K562 (cell line): ENCODE measurements at regions not wholly inside any gene's neighbourhood (a gene's known extent, or its start where the extent isn't known, plus 50 kb on each side); places are given as distances from the start of the nearest gene placed in this dataset.

Experiments used
- ADNP ChIP-seq: fragments of 200-800 bp; sonication (Bioruptor generic); IDR thresholded peaks from 2 replicates; pipeline ENCODE4 v1.6.1; 2016; ENCODE audit warnings: missing genetic modification characterization, missing compliant biosample characterization
- CCNT2 ChIP-seq: IDR thresholded peaks from 2 replicates; pipeline ENCODE4 v1.6.1; 2011; ENCODE audit warnings: borderline replicate concordance, low read depth, mild to moderate bottlenecking, moderate library complexity, mixed read lengths, low read length; ENCODE audit not compliant: insufficient read length; ENCODE audit errors: extremely low read depth
- DPF2 ChIP-seq: fragments of 450-650 bp; IDR thresholded peaks from 2 replicates; pipeline ENCODE4 v1.6.1; 2016
- EHMT2 ChIP-seq: fragments of 450-650 bp; IDR thresholded peaks from 2 replicates; pipeline ENCODE4 v1.6.1; 2018; ENCODE audit warnings: antibody characterized with exemption
- FOXJ3 ChIP-seq: sonication (generic); formaldehyde crosslinking; IDR thresholded peaks from 2 replicates; pipeline ENCODE4 v1.4.0; 2020; ENCODE audit warnings: mild to moderate bottlenecking, missing genetic modification reagents
- FOXP1 ChIP-seq: sonication (generic); formaldehyde crosslinking; IDR thresholded peaks from 2 replicates; pipeline ENCODE4 v1.8.0; 2022; ENCODE audit warnings: mild to moderate bottlenecking, missing genetic modification reagents
- GATAD2A ChIP-seq: fragments of 450-650 bp; IDR thresholded peaks from 2 replicates; pipeline ENCODE4 v1.6.1; 2017
- ILK ChIP-seq: fragments of 450-650 bp; IDR thresholded peaks from 2 replicates; pipeline ENCODE4 v1.6.1; 2016; ENCODE audit warnings: missing genetic modification characterization, low read depth, mild to moderate bottlenecking, missing compliant biosample characterization, moderate library complexity, borderline replicate concordance
- JUN ChIP-seq, 2 experiments: sonication (generic) in 1 of 2; formaldehyde crosslinking in 1 of 2; IDR thresholded peaks; 2 replicates each; pipeline versions ENCODE4 v1.6.1 to v1.8.0; 2012 to 2022; ENCODE audit warnings: borderline replicate concordance in 2 of 2, mild to moderate bottlenecking in 2 of 2, improper control_type of control experiment in 1 of 2, low read depth in 1 of 2, low read length in 1 of 2, missing genetic modification reagents in 1 of 2
- JUND ChIP-seq, 2 experiments: IDR thresholded peaks; 2 replicates in 1 of 2; 3 replicates in 1 of 2; pipeline ENCODE4 v1.6.1; 2011; ENCODE audit warnings: borderline replicate concordance in 2 of 2, low read depth in 2 of 2, low read length in 2 of 2, improper control_type of control experiment in 1 of 2, missing biosample characterization in 1 of 2, missing genetic modification characterization in 1 of 2, missing genetic modification reagents in 1 of 2
- KLF10 ChIP-seq: fragments of 250-450 bp; sonication (Bioruptor Pico); IDR thresholded peaks from 2 replicates; pipeline ENCODE4 v1.6.1; 2021; ENCODE audit warnings: matching md5 sums
- MEIS2 ChIP-seq: fragments of 450-650 bp; IDR thresholded peaks from 2 replicates; pipeline ENCODE4 v1.6.1; 2014; ENCODE audit warnings: mild to moderate bottlenecking; ENCODE audit not compliant: partially characterized antibody
- MNT ChIP-seq, 2 experiments: fragments of 450-650 bp; conservative IDR thresholded peaks; 2 replicates each; pipeline ENCODE4 v1.6.1; 2017; ENCODE audit warnings: mild to moderate bottlenecking in 2 of 2, moderate library complexity in 2 of 2
- MYC ChIP-seq, 2 experiments: fragments of 250-450 bp in 1 of 2; sonication (Bioruptor Pico) in 1 of 2; IDR thresholded peaks; 2 replicates each; pipeline versions ENCODE4 v1.5.1 to v1.6.1; 2012 to 2021; ENCODE audit warnings: low read depth in 2 of 2, borderline replicate concordance in 1 of 2, improper control_type of control experiment in 1 of 2, low read length in 1 of 2, mild to moderate bottlenecking in 1 of 2, moderate library complexity in 1 of 2
- NR2C1 ChIP-seq, 2 experiments: fragments of 450-650 bp; IDR thresholded peaks; 2 replicates each; pipeline ENCODE4 v1.6.1; 2017; ENCODE audit warnings: mild to moderate bottlenecking in 2 of 2, antibody characterized with exemption in 1 of 2, inconsistent platforms in 1 of 2, missing compliant biosample characterization in 1 of 2, missing genetic modification characterization in 1 of 2
- NR2C2 ChIP-seq, 2 experiments: fragments of 200-800 bp in 1 of 2; sonication (Bioruptor generic) in 1 of 2; sonication (generic) in 1 of 2; formaldehyde crosslinking in 1 of 2; IDR thresholded peaks; 2 replicates each; pipeline versions ENCODE4 v1.6.1 to v1.8.0; 2016 to 2022; ENCODE audit warnings: mild to moderate bottlenecking in 1 of 2, missing compliant biosample characterization in 1 of 2, missing genetic modification characterization in 1 of 2, missing genetic modification reagents in 1 of 2
- NRF1 ChIP-seq, 2 experiments: fragments of 450-650 bp; IDR thresholded peaks in 1 of 2; conservative IDR thresholded peaks in 1 of 2; 2 replicates each; pipeline ENCODE4 v1.6.1; 2014; ENCODE audit warnings: mild to moderate bottlenecking in 2 of 2
- RCOR1 ChIP-seq, 2 experiments: IDR thresholded peaks; 2 replicates each; pipeline ENCODE4 v1.6.1; 2012; ENCODE audit warnings: low read depth in 2 of 2, low read length in 2 of 2, borderline replicate concordance in 1 of 2, improper control_type of control experiment in 1 of 2
- UBTF ChIP-seq, 2 experiments: IDR thresholded peaks; 2 replicates each; pipeline ENCODE4 v1.6.1; 2012; ENCODE audit warnings: improper control_type of control experiment in 2 of 2, low read depth in 2 of 2, low read length in 2 of 2, borderline replicate concordance in 1 of 2
- ZC3H11A ChIP-seq: IDR thresholded peaks from 2 replicates; pipeline ENCODE4 v1.6.1; 2012; ENCODE audit warnings: low read depth, low read length, improper control_type of control experiment
- ZNF445 ChIP-seq: fragments of 250-450 bp; sonication (Bioruptor Pico); IDR thresholded peaks from 2 replicates; pipeline ENCODE4 v1.4.0; 2020; ENCODE audit warnings: low read depth, mild to moderate bottlenecking, moderate library complexity
- ZNF507 ChIP-seq: conservative IDR thresholded peaks from 2 replicates; pipeline ENCODE4 v1.6.1; 2017; ENCODE audit warnings: missing genetic modification characterization, missing compliant biosample characterization
- ZNF586 ChIP-seq: fragments of 450-650 bp; formaldehyde crosslinking; conservative IDR thresholded peaks from 2 replicates; pipeline ENCODE4 v1.4.0; 2020; ENCODE audit warnings: mild to moderate bottlenecking, moderate library complexity
- ZNF77 ChIP-seq: fragments of 250-450 bp; sonication (Bioruptor Pico); IDR thresholded peaks from 2 replicates; pipeline ENCODE4 v1.5.0; 2020

GRCh38 chr12:123056053-123056452 lies 75.6 kb downstream of the ARL6IP4 start (continued):
- TF ChIP-seq ZNF507 (tag) (no peak), CCNT2 (no peak), RCOR1 (IDR thresholded peaks at IDR 0.05; ENCODE audit: borderline replicate concordance in 1 of 2, low read depth in 2 of 2, low read length in 2 of 2) (peak in 1 of 2 experiments; percentile 26; a peak in 1 of 4 replicates), ADNP (tag) (no peak), EHMT2 (peak; percentile 41; the same call in 1 of the 2 replicates), GATAD2A (no peak), FOXP1 (CRISPR knock-in tag) (no peak), MNT (conservative IDR thresholded peaks at IDR 0.05) (no peak), ZC3H11A (no peak), JUN (IDR thresholded peaks at IDR 0.05; ENCODE audit: borderline replicate concordance, low read depth, low read length) (peak; percentile 88), JUN (CRISPR knock-in tag; IDR thresholded peaks at IDR 0.05; ENCODE audit: borderline replicate concordance) (no peak), DPF2 (peak; percentile 61), NR2C2 (CRISPR knock-in tag; IDR thresholded peaks at IDR 0.05) (no peak), NR2C2 (tag; IDR thresholded peaks at IDR 0.05) (peak; percentile 78), JUND (IDR thresholded peaks at IDR 0.05; ENCODE audit: borderline replicate concordance, low read depth, low read length) (peak; percentile 92), JUND (tag; IDR thresholded peaks at IDR 0.05; ENCODE audit: borderline replicate concordance, low read depth, low read length) (peak; percentile 89; the same call in 2 of the 3 replicates), ZNF586 (CRISPR knock-in tag) (no peak), ILK (tag) (no peak), NRF1 (conservative IDR thresholded peaks at IDR 0.05 in 1 of 2, IDR thresholded peaks at IDR 0.05 in 1 of 2) (peak in 1 of 2 experiments; percentile 26; a peak in 1 of 4 replicates), ZNF77 (CRISPR knock-in tag) (no peak), MEIS2 (no peak), ZNF445 (CRISPR knock-in tag) (no peak), UBTF (IDR thresholded peaks at IDR 0.05; ENCODE audit: borderline replicate concordance in 1 of 2, low read depth in 2 of 2, low read length in 2 of 2) (peak in 1 of 2 experiments; percentile 74; a peak in 1 of 4 replicates), KLF10 (CRISPR knock-in tag) (no peak), FOXJ3 (CRISPR knock-in tag) (no peak), MYC (IDR thresholded peaks at IDR 0.05; ENCODE audit: low read depth, low read length) (no peak), MYC (CRISPR knock-in tag; IDR thresholded peaks at IDR 0.05; ENCODE audit: borderline replicate concordance, low read depth) (no peak), NR2C1 (IDR thresholded peaks at IDR 0.05) (0 out of 2 replicates have a peak, but pooled peaks have one; percentile 41), NR2C1 (tag; IDR thresholded peaks at IDR 0.05) (peak; percentile 64)
